GM13977 (cell line): ENCODE measurements at regions not wholly inside any gene's neighbourhood (a gene's known extent, or its start where the extent isn't known, plus 50 kb on each side); places are given as distances from the start of the nearest gene placed in this dataset.
"Not testable (repeated sequence)": the region's sequence is repeated elsewhere in the genome, so short reads cannot be mapped to it uniquely, and the experiment has no call there.

ENCODE experiments used
- DNase-seq: peaks from one replicate; pipeline ENCODE4 v3.0.0; 2012; ENCODE audit warnings: low spot score
- in situ Hi-C: fragments of 300-500 bp; cut with MboI; formaldehyde crosslinking; loops from one replicate; pipeline ENCODE4 v1.12.0; 2022; ENCODE audit warnings: low sequenced_read_pairs, low pct_unique_long_range_greater_than_20kb, mixed read lengths, inconsistent platforms; ENCODE audit not compliant: unreplicated experiment
- TF ChIP-seq, protein P1 (sequence below): IDR thresholded peaks from 2 replicates; pipeline ENCODE4 v1.5.1; 2012; ENCODE audit warnings: mild to moderate bottlenecking, control low read depth; ENCODE audit not compliant: insufficient read depth; ENCODE audit errors: extremely low read depth, missing control alignments

DNA sequence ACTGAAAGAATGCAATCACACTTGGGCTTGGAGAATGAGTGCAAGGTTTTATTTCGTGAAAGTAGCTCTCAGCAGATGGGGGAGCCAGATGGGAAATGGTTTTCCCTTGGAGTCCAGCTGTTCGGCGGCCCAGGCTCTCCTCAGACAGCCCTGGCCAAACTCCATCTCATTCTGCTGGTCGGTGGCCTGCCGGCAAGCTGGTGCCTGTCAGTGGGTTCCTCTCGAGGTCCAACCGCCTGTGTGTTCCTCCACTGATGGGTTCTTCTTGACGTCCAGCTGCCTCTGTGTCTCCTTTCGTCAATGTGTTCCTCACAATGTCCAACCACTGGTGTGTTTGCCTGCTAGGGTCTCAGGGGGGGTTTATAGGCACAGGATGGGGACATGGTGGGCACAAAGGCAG, 80.3 kb downstream of the POU3F4 start:
- no peak for DNase-seq
- TF ChIP-seq, protein P1, sequence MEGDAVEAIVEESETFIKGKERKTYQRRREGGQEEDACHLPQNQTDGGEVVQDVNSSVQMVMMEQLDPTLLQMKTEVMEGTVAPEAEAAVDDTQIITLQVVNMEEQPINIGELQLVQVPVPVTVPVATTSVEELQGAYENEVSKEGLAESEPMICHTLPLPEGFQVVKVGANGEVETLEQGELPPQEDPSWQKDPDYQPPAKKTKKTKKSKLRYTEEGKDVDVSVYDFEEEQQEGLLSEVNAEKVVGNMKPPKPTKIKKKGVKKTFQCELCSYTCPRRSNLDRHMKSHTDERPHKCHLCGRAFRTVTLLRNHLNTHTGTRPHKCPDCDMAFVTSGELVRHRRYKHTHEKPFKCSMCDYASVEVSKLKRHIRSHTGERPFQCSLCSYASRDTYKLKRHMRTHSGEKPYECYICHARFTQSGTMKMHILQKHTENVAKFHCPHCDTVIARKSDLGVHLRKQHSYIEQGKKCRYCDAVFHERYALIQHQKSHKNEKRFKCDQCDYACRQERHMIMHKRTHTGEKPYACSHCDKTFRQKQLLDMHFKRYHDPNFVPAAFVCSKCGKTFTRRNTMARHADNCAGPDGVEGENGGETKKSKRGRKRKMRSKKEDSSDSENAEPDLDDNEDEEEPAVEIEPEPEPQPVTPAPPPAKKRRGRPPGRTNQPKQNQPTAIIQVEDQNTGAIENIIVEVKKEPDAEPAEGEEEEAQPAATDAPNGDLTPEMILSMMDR, result no peak
- in situ Hi-C loops, result no loop called here

DNA sequence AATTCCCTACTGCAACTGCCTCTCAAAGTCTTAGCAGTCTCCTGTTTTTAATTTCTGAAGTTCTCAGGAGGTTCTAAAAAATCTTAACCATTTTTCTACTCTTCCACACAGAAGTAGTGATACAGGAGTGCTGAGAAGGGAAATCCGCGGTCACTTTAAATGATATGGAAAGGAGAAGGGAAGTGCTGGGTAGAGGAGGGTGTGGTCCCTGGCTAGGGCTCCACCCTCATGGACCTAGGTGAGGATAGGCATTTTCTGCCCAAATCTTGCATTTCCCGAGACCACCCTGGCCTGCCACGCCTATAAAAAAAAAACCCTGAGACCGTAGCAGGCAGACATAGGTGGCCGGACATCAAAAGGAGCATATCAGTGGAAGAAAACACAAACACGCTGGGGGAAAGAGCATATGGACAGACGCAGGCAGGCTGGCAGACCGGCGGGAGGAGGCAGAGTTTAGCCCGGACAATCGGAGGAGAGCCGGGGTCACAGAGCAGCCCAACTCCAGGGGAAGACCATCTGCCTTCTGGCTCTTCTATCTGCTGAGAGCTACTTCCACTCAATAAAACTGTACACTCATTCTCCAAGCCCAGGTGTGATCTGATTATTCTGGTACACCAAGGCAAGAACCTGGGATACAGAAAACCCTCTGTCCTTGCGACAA, 85.7 kb downstream of the POU3F4 start:
- no peak for DNase-seq
- in situ Hi-C loops, result no loop called here
- TF ChIP-seq, protein P1, result no peak

DNA sequence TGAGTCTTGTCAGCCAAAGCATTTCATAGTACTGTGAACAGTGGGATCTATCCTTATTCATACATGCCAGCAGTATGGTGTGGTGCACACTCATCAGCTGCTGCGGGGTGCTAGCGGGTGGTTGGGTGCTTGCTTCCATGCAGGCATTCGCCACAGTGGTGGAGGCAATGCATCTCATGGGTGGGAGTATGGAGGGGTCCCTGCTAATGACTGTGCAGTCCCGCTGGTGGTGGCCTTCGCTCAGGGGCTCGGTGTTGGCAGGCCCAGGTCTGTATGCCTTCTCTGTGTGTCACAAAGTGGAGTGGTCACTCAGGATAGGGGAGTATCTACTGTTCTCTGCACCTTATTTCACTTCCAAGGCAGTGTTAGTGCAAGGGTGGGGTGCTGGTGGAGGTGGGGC, 122.6 kb downstream of the POU3F4 start:
- no peak for DNase-seq
- in situ Hi-C loops, result no loop called here
- TF ChIP-seq, protein P1, result no peak

DNA sequence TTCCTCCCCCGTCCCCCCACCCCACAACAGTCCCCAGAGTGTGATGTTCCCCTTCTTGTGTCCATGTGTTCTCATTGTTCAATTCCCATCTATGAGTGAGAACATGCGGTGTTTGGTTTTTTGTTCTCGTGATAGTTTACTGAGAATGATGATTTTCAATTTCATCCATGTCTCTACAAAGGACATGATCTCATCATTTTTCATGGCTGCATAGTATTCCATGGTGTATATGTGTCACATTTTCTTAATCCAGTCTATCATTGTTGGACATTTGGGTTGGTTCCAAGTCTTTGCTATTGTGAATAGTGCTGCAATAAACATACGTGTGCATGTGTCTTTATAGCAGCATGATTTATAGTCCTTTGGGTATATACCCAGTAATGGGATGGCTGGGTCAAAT, 141.6 kb downstream of the POU3F4 start:
- DNase-seq, in situ Hi-C loops: not testable (repeated sequence)

DNA sequence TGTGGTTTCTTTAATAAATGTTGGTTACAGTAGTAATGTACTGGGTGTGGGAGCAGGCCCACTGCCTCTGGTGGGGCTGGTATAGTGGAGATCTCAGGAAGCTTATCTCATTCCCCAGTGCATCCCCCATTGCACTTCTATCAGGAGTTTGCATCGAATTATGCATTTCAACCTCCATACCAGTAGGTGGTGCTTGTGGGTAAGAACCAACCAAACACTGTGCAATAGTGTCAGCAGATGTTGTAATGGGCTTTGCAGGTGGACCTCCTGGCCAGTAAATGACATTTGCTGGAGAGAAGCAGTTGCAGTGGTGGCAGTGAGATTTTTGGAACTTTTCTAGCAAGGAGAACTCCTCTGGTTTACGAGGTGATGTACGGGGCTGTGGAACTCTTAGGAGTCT, 150.6 kb downstream of the POU3F4 start:
- in situ Hi-C loops, result no loop called here
- peak; percentile 25 for DNase-seq
- TF ChIP-seq, protein P1, result peak; percentile 48
